ENCODE measurements at regions not wholly inside any gene's neighbourhood (a gene's known extent, or its start where the extent isn't known, plus 50 kb on each side); places are given as distances from the start of the nearest gene placed in this dataset.

DNA sequence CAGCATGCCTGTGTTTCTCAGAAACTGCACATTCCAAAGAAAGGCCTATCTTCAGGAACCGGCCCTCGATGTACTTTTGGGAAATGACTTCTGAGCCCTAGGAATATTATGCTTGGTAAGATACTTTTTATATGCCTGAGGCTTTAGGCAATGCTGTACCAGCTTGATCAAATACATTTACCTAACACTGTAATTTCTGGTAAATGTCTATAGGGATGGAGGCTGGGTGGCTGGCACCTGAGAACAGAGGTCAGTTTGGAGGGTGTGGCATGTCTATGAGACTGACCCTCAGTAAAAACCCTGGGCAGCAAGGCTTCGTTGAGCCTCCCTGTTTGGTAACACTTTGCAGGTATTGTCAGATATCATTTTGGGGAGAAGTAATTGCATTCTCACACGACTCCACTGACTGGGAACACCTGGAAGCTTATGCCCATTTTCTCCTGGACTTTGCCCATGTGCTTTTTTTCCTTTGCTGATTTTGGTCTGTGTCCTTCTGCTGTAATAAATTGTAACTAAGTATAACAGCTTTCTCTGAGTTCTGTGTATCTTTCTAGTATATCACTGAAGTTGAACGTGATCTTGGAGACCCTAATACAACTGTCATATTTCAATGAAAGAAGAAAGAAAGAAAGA is 1339.1 kb downstream of the OLFM4 start:
- no peak for TF ChIP-seq EZH2 (IDR thresholded peaks at IDR 0.05; ENCODE audit: insufficient read depth, low read length)
- TF ChIP-seq, protein P1, sequence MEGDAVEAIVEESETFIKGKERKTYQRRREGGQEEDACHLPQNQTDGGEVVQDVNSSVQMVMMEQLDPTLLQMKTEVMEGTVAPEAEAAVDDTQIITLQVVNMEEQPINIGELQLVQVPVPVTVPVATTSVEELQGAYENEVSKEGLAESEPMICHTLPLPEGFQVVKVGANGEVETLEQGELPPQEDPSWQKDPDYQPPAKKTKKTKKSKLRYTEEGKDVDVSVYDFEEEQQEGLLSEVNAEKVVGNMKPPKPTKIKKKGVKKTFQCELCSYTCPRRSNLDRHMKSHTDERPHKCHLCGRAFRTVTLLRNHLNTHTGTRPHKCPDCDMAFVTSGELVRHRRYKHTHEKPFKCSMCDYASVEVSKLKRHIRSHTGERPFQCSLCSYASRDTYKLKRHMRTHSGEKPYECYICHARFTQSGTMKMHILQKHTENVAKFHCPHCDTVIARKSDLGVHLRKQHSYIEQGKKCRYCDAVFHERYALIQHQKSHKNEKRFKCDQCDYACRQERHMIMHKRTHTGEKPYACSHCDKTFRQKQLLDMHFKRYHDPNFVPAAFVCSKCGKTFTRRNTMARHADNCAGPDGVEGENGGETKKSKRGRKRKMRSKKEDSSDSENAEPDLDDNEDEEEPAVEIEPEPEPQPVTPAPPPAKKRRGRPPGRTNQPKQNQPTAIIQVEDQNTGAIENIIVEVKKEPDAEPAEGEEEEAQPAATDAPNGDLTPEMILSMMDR (IDR thresholded peaks at IDR 0.05; ENCODE audit: insufficient read depth, low read depth, low read length), result no peak

All from astrocyte (in vitro differentiated cells and primary cell).